Activated naive CD8-positive, alpha-beta T cell treated with anti-CD3 and anti-CD28 coated beads, Interleukin-2, amount 10 ng/mL, durations not matched to agents 7 days and 5 days (primary cell): ENCODE measurements at regions not wholly inside any gene's neighbourhood (a gene's known extent, or its start where the extent isn't known, plus 50 kb on each side); places are given as distances from the start of the nearest gene placed in this dataset.

Source experiments
- ATAC-seq: fragments of 150-1000 bp; cut with Tn5 transposase; one replicate; pipeline ENCODE4 v1.10.0; 2021; ENCODE audit warnings: low read depth, moderate library complexity
- POLR2A ChIA-PET: fragments of 350-600 bp; sonication (Branson Sonifier 250); formaldehyde crosslinking; loops from one replicate; lab custom pipeline; 2021; ENCODE audit warnings: antibody characterized with exemption; lab: Charles Lee
- DNase-seq: peaks from one replicate; pipeline ENCODE4 v3.0.0; 2021
- H3K27ac Mint-ChIP-seq: one replicate; pipeline ENCODE4 v1.8.0; 2022; ENCODE audit warnings: mild to moderate bottlenecking, mixed read lengths
- H3K27me3 Mint-ChIP-seq: one replicate; pipeline ENCODE4 v1.8.0; 2022; ENCODE audit warnings: mild to moderate bottlenecking, moderate library complexity, mixed read lengths
- H3K36me3 Mint-ChIP-seq: one replicate; pipeline ENCODE4 v1.8.0; 2021; ENCODE audit warnings: mild to moderate bottlenecking, mixed read lengths
- H3K4me1 Mint-ChIP-seq: one replicate; pipeline ENCODE4 v1.8.0; 2021; ENCODE audit warnings: mixed read lengths
- H3K4me3 Mint-ChIP-seq: one replicate; pipeline ENCODE4 v1.8.0; 2022; ENCODE audit warnings: mild to moderate bottlenecking, moderate library complexity, mixed read lengths
- H3K9me3 Mint-ChIP-seq: one replicate; pipeline ENCODE4 v1.8.0; 2021; ENCODE audit warnings: mixed read lengths

- H3K4me3 Mint-ChIP-seq, result no peak overlapping the region
- POLR2A ChIA-PET, result no interaction called here
- H3K9me3 Mint-ChIP-seq, result peaks cover 10% of the 10 kb centered on the region
Measured at GRCh38 chr2:67649331-67650261, 252.5 kb downstream of the ETAA1 start.

GRCh38 chr2:67650291-67651133, 253.4 kb downstream of the ETAA1 start:
- Mint-ChIP-seq H3K9me3 (peaks cover 10% of the 10 kb centered on the region), H3K27ac (no peak overlapping the region), H3K4me3 (no peak overlapping the region), H3K4me1 (no peaks in the 10 kb centered on the region), H3K27me3 (no peaks in the 10 kb centered on the region), H3K36me3 (no peaks in the 10 kb centered on the region)
- POLR2A ChIA-PET, result no interaction called here
- DNase-seq (no peak), ATAC-seq (no peak)

More at GRCh38 chr2:67649331-67650261, 252.5 kb downstream of the ETAA1 start:
- no peaks in the 10 kb centered on the region for H3K4me1 Mint-ChIP-seq
- H3K27ac Mint-ChIP-seq, result no peak overlapping the region
- H3K36me3 Mint-ChIP-seq, result no peaks in the 10 kb centered on the region
- ATAC-seq (no peak), DNase-seq (no peak)
- no peaks in the 10 kb centered on the region for H3K27me3 Mint-ChIP-seq

- H3K27ac Mint-ChIP-seq, result no peak overlapping the region
- H3K27me3 Mint-ChIP-seq, result no peaks in the 10 kb centered on the region
- POLR2A ChIA-PET, result no interaction called here
- peaks cover 6% of the 10 kb centered on the region for H3K9me3 Mint-ChIP-seq
- H3K4me1 Mint-ChIP-seq, result no peaks in the 10 kb centered on the region
- ATAC-seq (no peak), DNase-seq (no peak)
- H3K36me3 Mint-ChIP-seq, result no peaks in the 10 kb centered on the region
- H3K4me3 Mint-ChIP-seq, result no peak overlapping the region
Measured at GRCh38 chr2:67651565-67651964, 254.4 kb downstream of the ETAA1 start.

- Mint-ChIP-seq H3K36me3 (no peaks in the 10 kb centered on the region), H3K9me3 (peaks cover 2% of the 10 kb centered on the region), H3K27me3 (no peaks in the 10 kb centered on the region), H3K4me1 (no peaks in the 10 kb centered on the region), H3K27ac (no peak overlapping the region), H3K4me3 (no peak overlapping the region)
- no peak for ATAC-seq
- POLR2A ChIA-PET, result no interaction called here
- DNase-seq, result no peak
Measured at GRCh38 chr2:67652679-67653078, 255.5 kb downstream of the ETAA1 start.

GRCh38 chr2:67656875-67657274, 259.7 kb downstream of the ETAA1 start:
- no peaks in the 10 kb centered on the region for H3K27me3 Mint-ChIP-seq
- H3K9me3 Mint-ChIP-seq, result peaks cover 2% of the 10 kb centered on the region
- no peak overlapping the region for H3K4me3 Mint-ChIP-seq
- POLR2A ChIA-PET, result no interaction called here
- H3K27ac Mint-ChIP-seq, result no peak overlapping the region
- no peaks in the 10 kb centered on the region for H3K4me1 Mint-ChIP-seq
- ATAC-seq (no peak), DNase-seq (no peak)
- H3K36me3 Mint-ChIP-seq, result no peaks in the 10 kb centered on the region

GRCh38 chr2:67658820-67659219, 261.7 kb downstream of the ETAA1 start:
- Mint-ChIP-seq H3K9me3 (no peaks in the 10 kb centered on the region), H3K27ac (no peak overlapping the region), H3K4me3 (no peak overlapping the region), H3K27me3 (no peaks in the 10 kb centered on the region), H3K36me3 (no peaks in the 10 kb centered on the region), H3K4me1 (no peaks in the 10 kb centered on the region)
- POLR2A ChIA-PET, result no interaction called here
- ATAC-seq, result no peak
- DNase-seq, result no peak

GRCh38 chr2:67660015-67660602, 263.0 kb downstream of the ETAA1 start:
- Mint-ChIP-seq H3K4me3 (no peak overlapping the region), H3K9me3 (no peaks in the 10 kb centered on the region), H3K4me1 (no peaks in the 10 kb centered on the region), H3K27ac (no peak overlapping the region), H3K36me3 (no peaks in the 10 kb centered on the region), H3K27me3 (no peaks in the 10 kb centered on the region)
- DNase-seq (no peak), ATAC-seq (no peak)
- POLR2A ChIA-PET, result no interaction called here

GRCh38 chr2:67660871-67661270, 263.7 kb downstream of the ETAA1 start:
- DNase-seq, result no peak
- no peaks in the 10 kb centered on the region for H3K27me3 Mint-ChIP-seq
- H3K4me1 Mint-ChIP-seq, result no peaks in the 10 kb centered on the region
- no peak for ATAC-seq
- no peak overlapping the region for H3K27ac Mint-ChIP-seq
- H3K36me3 Mint-ChIP-seq, result no peaks in the 10 kb centered on the region
- POLR2A ChIA-PET, result no interaction called here
- H3K9me3 Mint-ChIP-seq, result no peaks in the 10 kb centered on the region
- H3K4me3 Mint-ChIP-seq, result no peak overlapping the region

GRCh38 chr2:67662222-67662621, 265.1 kb downstream of the ETAA1 start:
- Mint-ChIP-seq H3K27ac (no peak overlapping the region), H3K9me3 (no peaks in the 10 kb centered on the region), H3K4me3 (no peak overlapping the region), H3K4me1 (no peaks in the 10 kb centered on the region), H3K27me3 (no peaks in the 10 kb centered on the region), H3K36me3 (no peaks in the 10 kb centered on the region)
- no peak for ATAC-seq
- no peak for DNase-seq
- POLR2A ChIA-PET, result no interaction called here

GRCh38 chr2:67663776-67664175, 266.6 kb downstream of the ETAA1 start:
- POLR2A ChIA-PET, result no interaction called here
- no peaks in the 10 kb centered on the region for H3K9me3 Mint-ChIP-seq
- no peak for ATAC-seq
- DNase-seq, result no peak
- H3K27me3 Mint-ChIP-seq, result no peaks in the 10 kb centered on the region
- H3K27ac Mint-ChIP-seq, result no peak overlapping the region
- H3K4me1 Mint-ChIP-seq, result no peaks in the 10 kb centered on the region
- H3K4me3 Mint-ChIP-seq, result no peak overlapping the region
- H3K36me3 Mint-ChIP-seq, result no peaks in the 10 kb centered on the region

GRCh38 chr2:67666386-67667053, 269.4 kb downstream of the ETAA1 start:
- Mint-ChIP-seq H3K9me3 (no peaks in the 10 kb centered on the region), H3K27ac (no peak overlapping the region), H3K36me3 (no peaks in the 10 kb centered on the region), H3K27me3 (no peaks in the 10 kb centered on the region), H3K4me1 (no peaks in the 10 kb centered on the region), H3K4me3 (no peak overlapping the region)
- DNase-seq (no peak), ATAC-seq (no peak)
- POLR2A ChIA-PET, result no interaction called here

- no peaks in the 10 kb centered on the region for H3K4me1 Mint-ChIP-seq
- H3K27ac Mint-ChIP-seq, result no peak overlapping the region
- DNase-seq, result no peak
- H3K9me3 Mint-ChIP-seq, result no peaks in the 10 kb centered on the region
- ATAC-seq, result no peak
- H3K36me3 Mint-ChIP-seq, result no peaks in the 10 kb centered on the region
- no peak overlapping the region for H3K4me3 Mint-ChIP-seq
- no peaks in the 10 kb centered on the region for H3K27me3 Mint-ChIP-seq
- POLR2A ChIA-PET, result no interaction called here
Measured at GRCh38 chr2:67667054-67667908, 270.1 kb downstream of the ETAA1 start.
